ENCODE measurements at regions not wholly inside any gene's neighbourhood (a gene's known extent, or its start where the extent isn't known, plus 50 kb on each side); places are given as distances from the start of the nearest gene placed in this dataset.

GRCh38 chrX:66882101-66882500 lies 243.2 kb upstream of the EDA2R start:
- CTCF ChIA-PET: no interaction called here
- H3K27ac ChIP-seq (ENCODE audit: low read depth in 2 of 2, low read length in 1 of 2): no peak overlapping the region
- H3K4me3 ChIP-seq (ENCODE audit: low read depth in 2 of 2, low read length in 1 of 2): no peak overlapping the region
- H3K4me2 ChIP-seq: no peak overlapping the region
- 8% methylated on average over 2 of the region's 2 CpGs for WGBS (ENCODE audit: low lambda C conversion rate)
- H3F3A ChIP-seq (replicated peaks; ENCODE audit: insufficient read depth): no peaks in the 10 kb centered on the region
- no peaks in the 10 kb centered on the region for H3K27me3 ChIP-seq (ENCODE audit: insufficient read depth)
- no peak overlapping the region for H3K9ac ChIP-seq
- no peak overlapping the region for H2AFZ ChIP-seq (ENCODE audit: low read depth)
- no peaks in the 10 kb centered on the region for H4K20me1 ChIP-seq (ENCODE audit: insufficient read depth)
- DNase-seq: no peak
- H3K79me2 ChIP-seq (ENCODE audit: insufficient read depth): no peaks in the 10 kb centered on the region
- TF ChIP-seq FOSL2 (IDR thresholded peaks at IDR 0.05; ENCODE audit: borderline replicate concordance, low read depth): no peak
- no peak for TF ChIP-seq CTCF (IDR thresholded peaks at IDR 0.05)
- no peak for TF ChIP-seq GABPA (IDR thresholded peaks at IDR 0.05; ENCODE audit: low read depth)
- TF ChIP-seq EP300 (IDR thresholded peaks at IDR 0.05; ENCODE audit: borderline replicate concordance in 1 of 2, low read depth in 1 of 2, low read length in 1 of 2): no peak
- no peak for TF ChIP-seq TCF12 (IDR thresholded peaks at IDR 0.05)
- TF ChIP-seq RAD21 (IDR thresholded peaks at IDR 0.05; ENCODE audit: low read length): no peak
- no peak for TF ChIP-seq MAX (IDR thresholded peaks at IDR 0.05; ENCODE audit: low read depth)
- TF ChIP-seq RCOR1 (IDR thresholded peaks at IDR 0.05; ENCODE audit: low read length): no peak
- no peaks in the 10 kb centered on the region for H3K36me3 ChIP-seq (replicated peaks in 1 of 2; ENCODE audit: control insufficient read depth in 1 of 2, insufficient read depth in 2 of 2, low read length in 1 of 2)
- POLR2A ChIA-PET: no interaction called here
- no peaks in the 10 kb centered on the region for H3K9me3 ChIP-seq
- no peaks in the 10 kb centered on the region for H3K4me1 ChIP-seq (ENCODE audit: control insufficient read depth in 1 of 2, insufficient read depth in 2 of 2, low read depth in 1 of 2, low read length in 1 of 2)
- no peaks in the 10 kb centered on the region for H3K9me2 ChIP-seq

- H3K27me3 ChIP-seq (ENCODE audit: insufficient read depth): no peaks in the 10 kb centered on the region
- ChIA-PET POLR2A (no interaction called here), CTCF (no interaction called here)
- H2AFZ ChIP-seq (ENCODE audit: low read depth): no peak overlapping the region
- no peaks in the 10 kb centered on the region for H3K9me2 ChIP-seq
- H3K9me3 ChIP-seq: no peaks in the 10 kb centered on the region
- H4K20me1 ChIP-seq (ENCODE audit: insufficient read depth): no peaks in the 10 kb centered on the region
- WGBS (ENCODE audit: low lambda C conversion rate): 0% methylated on average over 2 of the region's 2 CpGs
- TF ChIP-seq TAF1 (IDR thresholded peaks at IDR 0.05; ENCODE audit: borderline replicate concordance, low read depth, low read length) (no peak), TCF12 (IDR thresholded peaks at IDR 0.05) (no peak), RXRA (IDR thresholded peaks at IDR 0.05; ENCODE audit: borderline replicate concordance, low read depth) (no peak), FOXM1 (IDR thresholded peaks at IDR 0.05; ENCODE audit: low read depth) (no peak), FOSL2 (IDR thresholded peaks at IDR 0.05; ENCODE audit: borderline replicate concordance, low read depth) (no peak), REST (IDR thresholded peaks at IDR 0.05; ENCODE audit: low read depth, low read length) (no peak), EZH2phosphoT487 (IDR thresholded peaks at IDR 0.05; ENCODE audit: borderline replicate concordance, low read depth) (no peak), MXI1 (IDR thresholded peaks at IDR 0.05; ENCODE audit: low read depth, low read length) (no peak), PBX3 (IDR thresholded peaks at IDR 0.05) (no peak), RAD21 (IDR thresholded peaks at IDR 0.05; ENCODE audit: low read length) (no peak), EP300 (IDR thresholded peaks at IDR 0.05; ENCODE audit: borderline replicate concordance in 1 of 2, low read depth in 1 of 2, low read length in 1 of 2) (no peak), MAX (IDR thresholded peaks at IDR 0.05; ENCODE audit: low read depth) (no peak), RCOR1 (IDR thresholded peaks at IDR 0.05; ENCODE audit: low read length) (no peak), POLR2AphosphoS5 (IDR thresholded peaks at IDR 0.05; ENCODE audit: low read depth, low read length) (no peak), SMC3 (IDR thresholded peaks at IDR 0.05; ENCODE audit: low read depth, low read length) (no peak), FOXJ3 (CRISPR knock-in tag; IDR thresholded peaks at IDR 0.05) (no peak), GATA2 (CRISPR knock-in tag; IDR thresholded peaks at IDR 0.05) (no peak), GABPA (IDR thresholded peaks at IDR 0.05; ENCODE audit: low read depth) (no peak), SIN3A (IDR thresholded peaks at IDR 0.05; ENCODE audit: borderline replicate concordance, low read depth, low read length) (no peak), RFX5 (IDR thresholded peaks at IDR 0.05; ENCODE audit: low read length) (no peak)
- no peaks in the 10 kb centered on the region for H3K4me1 ChIP-seq (ENCODE audit: control insufficient read depth in 1 of 2, insufficient read depth in 2 of 2, low read depth in 1 of 2, low read length in 1 of 2)
- no peak for DNase-seq
- H3K36me3 ChIP-seq (replicated peaks in 1 of 2; ENCODE audit: control insufficient read depth in 1 of 2, insufficient read depth in 2 of 2, low read length in 1 of 2): no peaks in the 10 kb centered on the region
- no peak overlapping the region for H3K4me2 ChIP-seq
- no peak overlapping the region for H3K4me3 ChIP-seq (ENCODE audit: low read depth in 2 of 2, low read length in 1 of 2)
- no peak overlapping the region for H3K27ac ChIP-seq (ENCODE audit: low read depth in 2 of 2, low read length in 1 of 2)
- H3K79me2 ChIP-seq (ENCODE audit: insufficient read depth): no peaks in the 10 kb centered on the region
- H3K9ac ChIP-seq: no peak overlapping the region
- no peaks in the 10 kb centered on the region for H3F3A ChIP-seq (replicated peaks; ENCODE audit: insufficient read depth)
Observed at GRCh38 chrX:66876776-66877175, 237.9 kb upstream of the EDA2R start.

All from SK-N-SH (cell line).